ELR (cell line): ENCODE measurements at regions not wholly inside any gene's neighbourhood (a gene's known extent, or its start where the extent isn't known, plus 50 kb on each side); places are given as distances from the start of the nearest gene placed in this dataset.

Source experiments
- DNase-seq: peaks from one replicate; pipeline ENCODE4 v3.0.0-alpha.2; 2015; ENCODE audit warnings: low read depth

DNA sequence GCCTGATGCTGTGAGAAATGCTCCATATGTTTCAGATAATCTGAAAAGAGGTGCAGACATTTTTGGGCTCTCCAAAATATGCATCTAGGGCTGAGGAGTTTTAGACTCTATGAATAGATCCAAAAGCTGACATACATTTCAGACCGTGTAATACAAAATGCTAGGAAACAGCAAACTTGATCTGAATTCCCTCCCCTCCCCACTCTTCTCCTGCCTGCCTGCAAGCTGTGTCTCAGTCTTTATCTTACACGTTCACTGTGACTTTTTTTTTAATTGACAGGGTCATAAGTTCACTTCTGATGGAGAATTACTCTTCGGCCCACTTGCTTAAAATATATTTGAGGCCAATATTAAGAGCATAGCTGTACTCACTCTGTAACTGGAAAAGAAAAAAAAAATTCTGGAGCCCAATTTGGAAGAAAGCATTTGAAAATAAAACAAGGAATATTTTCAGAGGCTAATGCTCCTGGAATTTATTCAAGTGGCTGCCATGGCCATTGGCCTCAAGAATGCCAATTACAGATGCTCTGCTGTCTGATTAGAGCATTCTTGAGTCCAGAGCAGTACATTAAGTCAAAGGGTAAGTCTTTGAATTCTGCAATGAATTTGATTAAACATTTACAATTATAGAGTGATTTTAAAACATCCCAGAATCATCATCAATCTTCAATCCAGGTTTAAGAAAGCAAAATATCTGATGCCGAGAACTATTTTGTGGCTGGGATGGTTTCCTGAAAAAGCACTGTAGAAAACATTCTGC is 146.2 kb upstream of the SEMA6D start:
- DNase-seq = no peak

DNA sequence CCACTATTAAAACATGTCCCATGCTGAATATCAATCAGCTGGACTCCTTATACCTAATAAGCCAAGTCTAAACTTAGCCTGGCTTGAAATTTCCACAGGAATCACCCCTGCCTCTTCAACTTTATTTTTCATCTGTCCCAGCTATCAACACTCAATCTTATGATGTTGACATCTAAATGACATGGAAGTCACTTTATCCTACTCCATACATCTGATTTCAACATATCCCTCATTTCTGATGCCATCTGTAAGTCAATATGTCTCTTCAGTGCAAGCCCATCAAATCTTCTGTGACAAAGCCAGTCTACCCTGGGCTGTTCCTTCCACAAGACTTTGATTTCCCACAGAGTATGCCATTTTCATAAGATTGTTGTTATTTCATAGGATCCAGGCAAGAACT is 143.6 kb upstream of the SEMA6D start:
- no peak for DNase-seq

DNA sequence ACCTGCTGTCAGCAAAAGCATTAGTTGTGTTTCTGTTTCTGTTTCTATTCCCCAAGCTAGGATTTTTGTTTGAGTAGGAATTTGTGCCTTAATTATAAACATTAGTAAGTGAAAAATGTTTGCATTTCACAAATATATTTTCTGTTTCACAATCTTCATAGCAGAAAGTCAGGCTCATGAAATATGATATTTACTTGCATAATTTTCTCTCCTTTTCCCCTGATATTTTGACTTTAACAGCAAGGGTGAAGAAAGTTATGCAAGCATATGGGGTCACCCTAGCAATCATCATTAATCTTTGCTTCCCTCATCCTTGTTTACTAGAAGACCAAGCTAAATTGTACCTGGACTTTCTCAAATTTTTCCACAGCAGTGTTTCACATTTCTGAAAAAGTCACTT is 140.3 kb upstream of the SEMA6D start:
- DNase-seq = no peak

DNA sequence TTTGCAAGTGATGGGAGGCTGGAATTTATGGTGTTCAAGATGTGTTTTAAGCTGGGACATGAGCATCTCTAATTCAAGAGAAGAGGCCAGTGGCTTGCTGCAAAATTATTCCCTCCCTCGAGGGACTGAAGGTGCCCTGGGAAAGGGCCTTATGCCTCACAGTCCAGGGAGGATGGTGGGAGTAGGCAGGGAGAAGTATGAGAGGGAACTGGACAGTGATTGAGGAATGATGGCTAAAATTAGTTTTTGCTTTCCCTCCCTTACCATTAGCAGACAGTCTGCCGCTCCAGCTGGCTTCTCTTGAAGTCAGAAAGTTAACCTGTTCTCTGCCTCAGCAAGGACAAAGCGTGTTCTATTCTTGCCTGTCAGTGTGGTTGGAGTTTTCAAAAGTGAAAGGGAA is 139.8 kb upstream of the SEMA6D start:
- DNase-seq = no peak

DNA sequence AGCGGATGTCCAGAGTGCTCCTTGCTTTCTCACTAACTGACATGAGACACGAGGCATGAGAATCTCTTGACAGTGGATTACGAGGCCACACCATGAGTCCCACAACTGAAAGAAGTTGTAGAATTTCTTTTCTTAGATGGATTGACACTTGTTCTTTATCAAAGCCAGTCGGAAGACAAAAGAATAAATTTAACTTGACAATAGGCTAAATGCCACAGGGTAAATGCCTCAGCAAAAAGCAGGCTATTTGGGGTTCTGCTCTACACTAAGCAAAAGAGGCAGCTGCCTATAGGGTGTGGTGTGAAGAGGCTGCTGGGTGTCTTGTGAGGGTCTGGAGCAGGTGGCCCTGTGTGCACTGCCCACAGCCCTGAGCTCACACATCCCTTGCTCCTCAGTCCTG is 135.1 kb upstream of the SEMA6D start:
- DNase-seq = no peak

DNA sequence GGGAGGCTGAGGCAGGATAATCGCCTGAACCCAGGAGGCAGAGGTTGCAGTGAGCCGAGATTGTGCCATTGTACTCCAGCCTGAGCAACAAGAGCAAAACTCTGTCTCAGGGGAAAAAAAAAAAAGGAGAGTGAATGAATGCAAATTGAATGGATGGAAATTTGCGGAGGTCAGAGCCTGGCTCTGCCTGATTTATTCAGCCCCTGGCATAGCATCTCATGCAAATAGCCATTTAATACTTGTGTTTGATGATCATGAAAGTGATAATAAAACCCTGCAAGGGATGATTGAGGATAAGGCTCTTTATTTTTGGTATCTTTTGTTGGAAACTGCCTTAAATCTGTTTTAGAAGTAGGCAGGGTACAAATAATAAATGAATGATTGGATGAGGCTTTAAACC is 133.0 kb upstream of the SEMA6D start:
- no peak for DNase-seq

DNA sequence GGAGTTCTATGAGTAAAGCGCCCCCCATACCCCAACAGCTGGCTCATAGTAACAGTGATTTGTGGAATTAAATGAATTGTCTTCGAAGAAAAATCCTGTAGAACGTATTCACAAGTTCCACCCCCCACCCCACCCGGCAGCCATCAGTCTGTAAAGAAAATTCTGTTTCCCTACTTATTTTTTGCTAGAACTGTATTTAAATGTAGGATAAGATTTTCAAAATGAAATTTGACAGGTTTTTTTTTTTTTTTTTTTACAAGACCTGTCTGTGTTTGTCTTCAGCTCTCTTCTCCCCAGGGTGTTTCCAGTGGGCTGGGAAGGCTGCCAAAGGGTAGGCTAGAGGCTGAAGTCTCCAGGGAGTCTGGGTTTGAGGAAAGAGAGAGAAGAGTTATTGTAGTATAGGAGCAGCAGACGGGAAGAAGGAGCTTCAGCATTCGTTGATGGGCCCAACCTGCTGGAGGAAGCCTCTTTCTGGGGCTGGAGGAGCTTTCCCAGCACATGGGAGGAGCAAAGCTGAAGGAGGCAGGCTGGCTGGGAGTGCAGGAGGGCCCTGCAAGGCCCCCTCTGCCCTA is 130.6 kb upstream of the SEMA6D start:
- DNase-seq = no peak

DNA sequence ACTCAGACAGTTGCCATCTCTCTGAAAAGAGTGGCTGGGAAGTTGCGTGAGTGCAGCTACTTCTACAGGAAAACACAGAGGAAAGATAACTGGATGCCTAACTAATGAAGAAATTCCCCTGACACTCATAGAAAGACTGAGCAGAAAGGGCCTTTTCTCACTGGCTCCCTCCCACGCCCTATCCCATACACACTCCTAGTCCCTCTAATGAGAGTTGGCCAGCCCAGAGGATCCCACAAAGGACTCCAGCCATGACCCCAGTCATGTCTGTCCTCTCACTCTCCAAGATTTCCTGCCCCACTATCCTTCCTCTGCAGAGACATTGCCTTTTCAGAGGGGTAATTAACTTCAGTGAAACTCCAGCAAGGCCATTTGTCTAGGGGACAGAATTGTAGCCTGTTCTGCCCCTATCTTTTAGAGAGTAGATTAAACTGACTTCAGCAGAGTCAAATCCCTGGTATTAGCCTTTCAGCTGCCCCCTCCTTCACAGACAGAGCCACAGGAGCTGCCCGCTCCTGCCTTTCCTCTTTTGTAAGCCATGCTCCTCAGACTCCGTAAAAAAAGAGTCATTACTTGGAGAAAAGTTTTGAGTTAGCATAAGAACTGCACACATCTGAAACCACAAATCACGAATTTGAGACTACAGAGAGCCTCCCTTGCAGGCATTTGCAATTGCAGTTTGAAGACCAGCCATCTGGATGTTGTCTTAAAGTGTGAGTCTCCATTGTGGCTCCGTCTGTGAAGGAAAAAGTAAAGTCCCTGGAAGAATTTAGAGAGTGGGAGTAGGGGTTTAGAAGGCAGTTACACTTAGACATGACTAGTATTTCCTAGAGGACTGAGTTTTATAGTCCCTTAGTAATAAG is 129.1 kb upstream of the SEMA6D start:
- no peak for DNase-seq

DNA sequence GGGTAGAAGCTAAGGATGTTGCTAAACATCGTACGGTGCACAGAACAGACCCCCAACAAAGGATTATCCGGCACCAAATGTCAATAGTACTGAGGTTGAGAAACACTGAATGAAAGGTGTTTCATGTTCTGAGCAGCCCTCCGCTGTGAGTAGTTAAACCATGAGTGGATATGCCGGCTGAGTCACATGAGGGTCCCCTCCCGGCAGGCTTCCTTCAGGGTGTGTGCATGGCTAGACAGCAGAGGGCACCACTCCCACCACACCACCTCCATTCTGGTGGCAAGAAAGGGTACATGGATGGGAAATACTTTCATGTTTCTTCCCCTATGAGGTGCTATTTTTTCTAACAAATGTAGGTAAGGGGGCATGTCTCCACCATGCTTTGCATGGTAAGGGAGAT is 128.3 kb upstream of the SEMA6D start:
- DNase-seq = peak; percentile 13

DNA sequence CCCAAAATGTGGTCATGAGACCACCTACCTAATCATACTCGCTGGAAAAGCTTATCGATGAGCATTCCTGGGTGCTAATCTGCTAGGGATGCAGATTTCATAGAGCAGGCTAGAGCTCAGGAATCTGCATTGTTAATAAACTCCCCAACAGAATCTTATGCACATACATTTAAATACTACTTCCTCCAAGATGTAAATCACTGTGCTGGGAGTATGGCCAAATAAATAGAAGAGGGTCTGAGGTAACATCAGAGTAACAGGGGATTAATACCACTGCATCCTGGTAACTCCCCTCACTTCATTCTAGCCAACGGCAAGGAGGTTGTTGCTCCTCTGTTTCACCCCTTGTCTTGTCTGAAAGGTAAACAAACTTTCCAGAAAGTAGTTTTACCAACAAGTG is 118.3 kb upstream of the SEMA6D start:
- DNase-seq = no peak

DNA sequence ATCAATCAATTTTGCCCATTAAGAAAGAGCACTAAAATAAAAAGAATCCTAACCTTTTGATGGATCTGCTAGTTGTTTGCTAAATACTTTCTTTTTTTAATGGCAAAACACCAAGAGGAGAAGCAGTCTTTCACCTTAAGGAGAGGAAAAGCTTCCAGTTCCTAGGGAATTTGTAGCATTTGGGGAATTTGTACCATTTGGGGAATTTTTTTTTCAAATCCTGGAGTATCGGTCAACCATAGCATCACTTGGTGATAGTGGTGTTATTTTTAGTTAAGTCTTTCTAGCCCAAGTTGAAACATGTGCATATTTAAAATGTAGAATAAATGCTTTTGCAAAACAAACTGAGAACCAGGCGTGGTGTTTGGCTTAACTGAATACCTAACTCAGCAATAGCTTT is 117.5 kb upstream of the SEMA6D start:
- DNase-seq = no peak

DNA sequence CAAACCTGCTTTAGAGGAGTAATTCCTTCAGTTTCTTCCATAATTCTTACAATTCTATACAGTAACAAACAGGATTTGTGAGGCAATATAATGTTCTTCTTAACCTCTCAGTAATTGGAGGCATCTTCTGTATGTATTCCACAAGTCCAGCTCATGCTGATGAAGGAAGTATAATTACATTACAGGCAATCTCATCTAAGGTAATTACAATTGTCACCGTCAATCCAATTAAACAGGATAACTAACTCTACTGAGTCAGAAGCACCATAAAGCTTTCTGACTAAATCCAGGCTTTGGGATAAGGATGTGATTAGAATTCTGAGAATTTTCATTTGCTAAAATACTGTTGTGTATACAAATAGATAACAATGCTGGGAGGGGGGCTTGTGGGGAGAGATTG is 115.2 kb upstream of the SEMA6D start:
- DNase-seq = no peak

DNA sequence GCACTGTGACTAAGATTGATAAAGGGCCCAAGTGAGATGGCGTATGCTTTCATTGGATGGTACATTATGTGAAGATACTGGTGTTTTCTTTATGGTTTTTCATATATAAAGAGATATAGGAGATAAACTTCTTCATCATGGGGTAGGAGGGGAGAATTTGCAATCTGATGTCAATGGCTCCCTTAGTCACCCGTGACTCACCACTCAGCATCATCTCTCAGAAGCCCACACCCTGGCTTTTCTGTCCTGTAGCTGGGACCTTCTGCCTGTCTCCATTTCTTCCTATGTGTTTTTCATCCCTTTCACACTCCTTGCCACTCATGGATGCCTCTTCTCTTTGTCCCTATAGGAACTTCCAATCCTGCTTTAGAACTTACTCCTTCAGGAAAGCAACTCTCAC is 114.3 kb upstream of the SEMA6D start:
- peak; percentile 62 for DNase-seq

DNA sequence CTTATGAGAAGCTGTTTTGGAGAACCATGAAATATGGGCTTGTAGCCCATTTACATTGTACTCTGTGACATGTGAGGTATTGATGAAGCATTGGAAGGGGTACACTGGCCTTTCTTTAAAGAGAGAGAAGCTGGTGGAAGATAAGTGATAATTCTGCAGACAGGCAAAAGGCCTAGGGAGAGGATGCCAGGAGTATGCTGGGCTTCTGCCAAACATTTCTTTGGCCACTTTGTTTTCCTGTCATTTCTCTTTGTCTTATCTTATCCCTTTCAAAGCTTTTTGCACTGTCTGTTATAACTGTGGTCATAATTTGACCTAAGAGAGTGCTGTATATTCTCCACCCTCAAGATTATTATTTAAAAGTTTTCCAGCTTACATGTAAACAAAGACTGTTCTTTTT is 109.6 kb upstream of the SEMA6D start:
- DNase-seq = no peak

DNA sequence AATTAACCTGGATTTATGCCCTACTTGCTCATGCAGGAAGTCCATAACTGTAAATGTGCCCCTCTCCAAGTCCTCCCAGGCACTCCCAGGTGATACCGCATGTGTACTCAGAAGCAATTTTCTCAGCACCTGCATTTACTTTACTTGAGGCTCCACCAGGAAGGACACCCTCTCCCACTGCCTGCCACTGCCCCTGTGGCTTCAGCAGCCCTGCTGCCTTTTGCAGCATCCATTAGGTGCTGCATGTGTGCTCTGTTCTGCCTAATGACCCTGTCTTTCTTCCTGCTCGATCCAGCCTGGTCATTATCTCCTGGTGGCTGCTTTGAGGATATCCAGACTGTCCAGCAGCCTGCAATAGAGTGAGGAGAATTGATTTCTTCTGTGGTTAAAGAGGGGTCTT is 107.6 kb upstream of the SEMA6D start:
- no peak for DNase-seq

DNA sequence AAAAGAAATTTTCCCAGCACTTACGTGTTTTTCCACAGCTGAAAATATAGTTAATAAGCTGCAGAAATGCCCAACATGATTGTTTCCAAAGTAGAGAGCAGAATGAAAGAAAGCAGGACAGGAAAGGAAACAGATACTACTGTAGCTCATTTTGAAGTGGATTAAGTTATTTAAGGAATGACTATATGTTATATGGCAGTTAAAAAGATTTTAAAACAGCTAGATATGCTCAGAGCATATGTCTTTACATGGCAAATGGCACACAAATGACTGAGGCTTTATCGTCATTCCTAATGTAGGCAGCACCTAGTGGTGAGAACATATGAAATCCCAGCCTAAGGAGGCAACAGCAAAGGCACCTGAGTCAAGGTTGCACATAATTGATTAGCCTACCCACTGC is 106.6 kb upstream of the SEMA6D start:
- DNase-seq = no peak

DNA sequence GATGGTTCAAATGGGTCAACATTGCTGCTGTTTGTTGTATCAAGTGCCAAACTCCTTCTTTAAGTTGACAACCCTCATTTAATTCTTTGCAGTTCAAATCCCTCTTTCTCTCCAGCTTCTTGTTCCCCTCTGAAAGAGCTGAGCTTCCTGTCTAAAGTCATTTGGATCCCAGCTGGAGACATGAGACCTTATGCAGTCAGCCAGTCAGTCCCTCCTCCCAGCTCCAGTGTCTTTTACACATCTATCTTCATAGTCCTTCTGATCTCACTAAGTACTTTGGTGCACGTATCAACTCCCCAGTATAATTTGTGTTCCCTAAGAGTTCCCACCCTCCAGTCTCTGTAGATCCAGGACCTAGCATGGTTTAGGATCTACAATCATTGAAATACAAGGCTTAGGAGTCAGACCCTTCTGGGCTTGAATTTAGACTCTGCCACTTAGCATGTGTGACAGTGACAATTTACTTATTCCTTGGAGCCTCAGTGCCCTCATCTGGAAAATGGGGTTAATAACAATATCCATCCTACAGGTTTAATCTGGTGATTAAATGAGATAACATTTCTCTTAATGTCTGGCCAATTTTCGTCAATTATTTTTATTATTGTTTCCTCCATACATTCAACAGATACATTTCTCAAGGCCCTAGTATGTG is 102.8 kb upstream of the SEMA6D start:
- DNase-seq = no peak

DNA sequence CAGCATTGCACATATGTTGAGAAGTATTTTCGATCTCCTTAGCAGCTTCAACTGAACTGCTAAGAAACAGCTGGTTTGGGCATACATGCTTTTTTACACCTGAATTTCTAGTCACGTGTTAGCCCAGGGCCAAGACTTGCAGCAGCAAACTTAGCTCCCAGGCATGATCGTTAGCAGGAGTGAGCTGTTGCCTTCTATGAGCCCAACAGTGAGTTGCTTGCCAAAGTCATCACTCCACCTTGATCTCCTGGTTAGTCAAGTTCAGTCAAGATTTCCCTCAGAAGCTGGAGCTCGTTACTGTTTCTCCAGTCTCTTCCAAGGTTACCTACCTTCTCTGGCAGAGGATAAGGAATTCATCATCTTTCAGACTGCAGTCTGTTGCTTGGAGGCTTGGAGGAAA is 100.4 kb upstream of the SEMA6D start:
- no peak for DNase-seq

DNA sequence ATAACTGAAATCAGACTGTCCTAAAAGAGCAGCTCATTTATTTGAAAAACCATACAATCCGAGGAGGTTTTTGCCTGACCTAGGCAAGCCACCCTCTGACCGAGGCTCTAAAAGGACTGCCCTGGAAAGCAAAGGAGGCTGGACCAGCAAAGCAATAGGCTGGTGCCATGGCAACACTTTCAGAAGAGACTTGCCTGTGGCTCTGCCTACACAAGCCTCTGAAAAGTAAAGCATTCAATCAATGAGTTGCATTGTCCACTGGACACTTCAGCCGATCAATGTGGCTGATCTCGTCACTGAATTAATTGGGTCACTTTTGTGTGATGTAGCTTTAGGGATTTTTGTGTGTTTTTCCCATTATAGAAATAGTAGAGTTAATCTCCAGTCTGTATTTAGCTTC is 99.1 kb upstream of the SEMA6D start:
- DNase-seq = no peak

DNA sequence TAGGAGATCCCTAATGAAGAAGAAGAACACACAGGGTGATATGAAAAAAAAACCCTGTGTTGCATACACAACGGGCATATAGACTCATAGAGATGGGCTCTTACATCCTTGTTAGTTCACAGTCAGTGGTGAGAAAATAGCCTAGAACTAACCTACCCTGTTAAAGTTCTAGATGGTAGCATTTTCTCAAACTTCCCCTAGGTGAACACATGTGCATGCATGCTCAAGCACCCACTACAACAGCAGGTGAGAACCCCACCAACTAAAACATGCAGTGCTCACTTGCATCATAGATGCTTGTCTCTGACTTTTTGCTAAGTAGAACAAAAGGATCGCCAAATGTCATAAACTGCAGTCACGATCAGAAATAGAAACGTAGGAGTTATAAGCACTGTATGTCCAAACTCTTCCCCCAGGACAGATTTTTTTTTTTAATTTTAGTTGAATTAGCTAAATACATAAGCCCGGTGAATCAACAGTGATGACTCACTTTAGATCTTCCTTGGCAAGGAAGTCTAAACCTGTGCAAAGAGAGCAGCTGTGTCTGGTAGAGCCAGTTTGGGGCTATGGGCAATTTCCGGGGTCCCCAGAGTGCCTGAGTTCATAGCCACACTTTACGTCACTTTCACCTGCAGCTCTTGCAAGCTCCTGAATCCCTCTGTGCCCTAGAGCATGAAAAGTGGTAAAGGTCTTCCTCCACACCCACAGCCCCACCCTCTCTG is 96.2 kb upstream of the SEMA6D start:
- peak; percentile 45 for DNase-seq

DNA sequence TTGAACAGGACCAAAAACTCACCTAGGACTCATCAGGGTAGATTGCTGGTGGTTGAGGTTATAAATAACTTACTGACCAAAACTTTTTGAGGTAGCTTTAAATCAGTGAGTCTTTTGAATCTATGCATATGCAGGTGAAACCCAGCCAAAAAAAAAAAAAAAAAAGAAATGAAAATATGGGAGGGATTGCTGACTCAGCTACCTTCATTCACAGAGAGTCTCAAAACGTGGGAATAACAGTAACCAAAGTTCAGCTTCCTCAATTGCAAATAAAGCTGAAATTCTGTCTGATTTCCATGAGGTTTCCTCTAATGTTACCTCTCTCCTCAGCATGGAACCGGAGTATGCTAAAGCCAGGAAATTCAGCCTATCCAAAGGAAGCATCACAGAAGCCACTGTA is 95.2 kb upstream of the SEMA6D start:
- no peak for DNase-seq

DNA sequence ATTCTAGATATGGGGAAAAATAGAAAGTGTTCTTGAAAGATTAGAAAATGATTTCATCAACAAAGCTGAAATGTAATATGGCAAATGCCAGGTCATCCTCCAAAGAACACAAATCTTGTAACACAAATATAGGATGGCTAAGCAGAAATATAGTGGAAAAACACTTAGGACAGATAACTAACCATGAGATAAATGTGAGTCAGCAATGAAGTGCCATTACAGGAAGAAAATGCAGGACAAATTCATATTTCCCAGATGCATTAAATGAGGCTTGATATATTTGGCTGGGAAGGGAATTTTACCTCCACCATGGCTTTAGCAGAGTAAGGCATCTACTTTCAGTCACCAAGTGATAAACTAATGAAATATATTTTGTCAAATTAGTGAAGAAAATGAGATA is 92.8 kb upstream of the SEMA6D start:
- no peak for DNase-seq
